RWPE2 (cell line): ENCODE measurements at regions not wholly inside any gene's neighbourhood (a gene's known extent, or its start where the extent isn't known, plus 50 kb on each side); places are given as distances from the start of the nearest gene placed in this dataset.
A peak's percentile ranks its signal among the peaks of the same experiment; 100 is the strongest.
"Not testable (repeated sequence)": the region's sequence is repeated elsewhere in the genome, so short reads cannot be mapped to it uniquely, and the experiment has no call there.

Experiments
- ATAC-seq: fragments of 200-7000 bp; cut with Tn5 transposase; 3 replicates; pipeline ENCODE4 v1.9.1; 2021; ENCODE audit warnings: low read depth
- DNase-seq: peaks from one replicate; pipeline ENCODE4 v3.0.0-alpha.2; 2020; ENCODE audit warnings: low spot score
- H3K27ac ChIP-seq: fragments of 450-650 bp; 2 replicates; pipeline ENCODE4 v1.5.1; 2017; ENCODE audit warnings: mild to moderate bottlenecking; ENCODE audit not compliant: poor library complexity, severe bottlenecking
- H3K27me3 ChIP-seq: fragments of 250-450 bp; sonication (Bioruptor Pico); 2 replicates; pipeline ENCODE4 v1.5.1; 2021; ENCODE audit warnings: mild to moderate bottlenecking, moderate library complexity; ENCODE audit not compliant: insufficient read depth, poor library complexity, severe bottlenecking
- H3K36me3 ChIP-seq: fragments of 250-450 bp; sonication (Bioruptor Pico); 2 replicates; pipeline ENCODE4 v1.5.1; 2020; ENCODE audit warnings: low read depth, mild to moderate bottlenecking, moderate library complexity
- H3K4me1 ChIP-seq: fragments of 250-450 bp; sonication (Bioruptor Pico); 2 replicates; pipeline ENCODE4 v1.5.1; 2021; ENCODE audit warnings: mild to moderate bottlenecking, moderate library complexity; ENCODE audit not compliant: insufficient read depth, poor library complexity, severe bottlenecking
- H3K4me3 ChIP-seq: fragments of 250-450 bp; sonication (Bioruptor Pico); 2 replicates; pipeline ENCODE4 v1.5.1; 2021; ENCODE audit warnings: mild to moderate bottlenecking, moderate library complexity; ENCODE audit not compliant: severe bottlenecking
- H3K9me3 ChIP-seq: fragments of 250-450 bp; sonication (Bioruptor Pico); 2 replicates; pipeline ENCODE4 v1.5.1; 2021; ENCODE audit warnings: mild to moderate bottlenecking, moderate library complexity; ENCODE audit not compliant: severe bottlenecking
- TF ChIP-seq, protein P1 (sequence below): fragments of 450-650 bp; IDR thresholded peaks from one replicate; pipeline ENCODE4 v1.5.1; 2017; ENCODE audit warnings: mild to moderate bottlenecking, moderate library complexity; ENCODE audit not compliant: poor library complexity, severe bottlenecking

DNA sequence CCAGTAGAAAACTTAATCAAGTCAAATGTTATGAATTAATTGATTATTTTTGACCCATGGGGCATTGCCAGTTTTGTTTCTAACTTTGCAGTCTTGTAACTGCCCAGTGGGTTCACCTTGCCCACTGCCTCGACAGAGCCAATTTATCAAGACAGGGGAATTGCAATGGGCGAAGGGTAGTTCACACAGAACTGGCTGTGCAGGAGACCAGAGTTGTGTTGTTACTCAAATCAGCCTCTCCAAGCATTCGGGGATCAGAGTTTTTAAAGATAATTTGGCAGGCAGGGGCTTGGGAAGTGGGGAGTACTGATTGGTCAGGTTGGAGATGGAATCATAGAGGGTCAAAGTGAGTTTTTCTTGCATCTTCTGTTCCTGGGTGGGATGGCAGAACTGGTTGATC is 168.5 kb upstream of the COPS8 start:
- H3K9me3 ChIP-seq, result no peaks in the 10 kb centered on the region
- TF ChIP-seq, protein P1, sequence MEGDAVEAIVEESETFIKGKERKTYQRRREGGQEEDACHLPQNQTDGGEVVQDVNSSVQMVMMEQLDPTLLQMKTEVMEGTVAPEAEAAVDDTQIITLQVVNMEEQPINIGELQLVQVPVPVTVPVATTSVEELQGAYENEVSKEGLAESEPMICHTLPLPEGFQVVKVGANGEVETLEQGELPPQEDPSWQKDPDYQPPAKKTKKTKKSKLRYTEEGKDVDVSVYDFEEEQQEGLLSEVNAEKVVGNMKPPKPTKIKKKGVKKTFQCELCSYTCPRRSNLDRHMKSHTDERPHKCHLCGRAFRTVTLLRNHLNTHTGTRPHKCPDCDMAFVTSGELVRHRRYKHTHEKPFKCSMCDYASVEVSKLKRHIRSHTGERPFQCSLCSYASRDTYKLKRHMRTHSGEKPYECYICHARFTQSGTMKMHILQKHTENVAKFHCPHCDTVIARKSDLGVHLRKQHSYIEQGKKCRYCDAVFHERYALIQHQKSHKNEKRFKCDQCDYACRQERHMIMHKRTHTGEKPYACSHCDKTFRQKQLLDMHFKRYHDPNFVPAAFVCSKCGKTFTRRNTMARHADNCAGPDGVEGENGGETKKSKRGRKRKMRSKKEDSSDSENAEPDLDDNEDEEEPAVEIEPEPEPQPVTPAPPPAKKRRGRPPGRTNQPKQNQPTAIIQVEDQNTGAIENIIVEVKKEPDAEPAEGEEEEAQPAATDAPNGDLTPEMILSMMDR, result no peak
- no peaks in the 10 kb centered on the region for H3K36me3 ChIP-seq
- H3K4me3 ChIP-seq, result no peak overlapping the region
- no peaks in the 10 kb centered on the region for H3K4me1 ChIP-seq
- H3K27ac ChIP-seq, result no peak overlapping the region
- ATAC-seq (no peak), DNase-seq (no peak)
- H3K27me3 ChIP-seq, result no peaks in the 10 kb centered on the region

- H3K4me3 ChIP-seq, result no peak overlapping the region
- H3K27ac ChIP-seq, result no peak overlapping the region
- H3K36me3 ChIP-seq, result no peaks in the 10 kb centered on the region
- H3K27me3 ChIP-seq, result no peaks in the 10 kb centered on the region
- DNase-seq, result no peak
- no peaks in the 10 kb centered on the region for H3K4me1 ChIP-seq
- ATAC-seq, result no peak
- H3K9me3 ChIP-seq, result no peaks in the 10 kb centered on the region
- TF ChIP-seq, protein P1, result no peak
Measured at GRCh38 chr2:236918545-236918944, 167.1 kb upstream of the COPS8 start.

- Histone ChIP-seq H3K27me3 (no peaks in the 10 kb centered on the region), H3K27ac (no peak overlapping the region), H3K4me1 (no peaks in the 10 kb centered on the region), H3K9me3 (no peaks in the 10 kb centered on the region), H3K4me3 (no peak overlapping the region), H3K36me3 (no peaks in the 10 kb centered on the region)
- TF ChIP-seq, protein P1, result no peak
- ATAC-seq (peak; percentile 63), DNase-seq (no peak)
Measured at GRCh38 chr2:236919209-236919608, 166.5 kb upstream of the COPS8 start.

DNA sequence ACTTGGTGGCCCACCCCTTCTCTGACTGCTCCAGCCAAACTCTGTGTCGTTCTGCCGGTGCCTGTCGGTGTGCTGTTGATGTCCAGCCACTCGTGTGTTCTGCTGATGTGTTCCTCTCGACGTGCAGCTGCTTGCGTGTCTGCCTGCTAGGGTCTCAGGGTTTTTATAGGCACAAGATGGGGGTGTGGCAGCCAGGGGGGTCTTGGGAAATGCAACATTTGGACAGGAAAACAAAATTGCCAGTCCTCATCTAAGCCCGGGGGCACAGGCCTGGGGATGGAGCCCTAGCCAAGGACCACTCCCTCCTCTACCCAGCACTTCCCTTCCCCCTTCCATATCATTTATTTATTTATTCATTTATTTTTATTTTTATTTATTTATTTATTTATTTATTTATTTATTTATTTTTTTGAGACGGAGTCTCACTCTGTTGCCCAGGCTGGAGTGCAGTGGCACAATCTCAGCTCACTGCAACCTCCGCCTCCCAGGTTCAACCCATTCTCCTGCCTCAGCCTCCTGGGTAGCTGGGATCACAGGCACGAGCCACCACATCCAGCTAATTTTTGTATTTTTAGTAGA is 165.8 kb upstream of the COPS8 start:
- H3K27me3 ChIP-seq, ATAC-seq, H3K4me1 ChIP-seq, DNase-seq, H3K9me3 ChIP-seq, H3K4me3 ChIP-seq, H3K36me3 ChIP-seq, H3K27ac ChIP-seq: not testable (repeated sequence)

DNA sequence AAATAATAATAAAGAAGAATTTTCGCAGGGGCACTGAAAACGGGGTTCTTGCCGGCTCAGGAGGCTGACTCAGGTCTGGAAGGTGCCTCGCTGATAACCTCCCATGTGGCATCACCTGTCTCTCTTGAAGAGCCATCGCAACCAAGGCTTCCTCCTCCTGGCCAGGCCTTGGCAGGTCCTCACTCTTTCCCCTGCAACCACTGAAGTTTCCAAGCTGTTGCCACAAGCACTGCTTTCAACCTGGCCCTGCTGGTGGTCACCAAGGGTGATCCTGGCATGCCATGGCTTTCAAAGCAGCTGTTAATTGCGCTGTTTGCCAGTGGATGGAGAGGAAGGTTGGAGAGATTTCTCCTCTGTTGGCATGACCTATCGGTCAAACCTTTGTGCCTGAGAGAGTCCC is 163.6 kb upstream of the COPS8 start:
- TF ChIP-seq, protein P1, result no peak
- ATAC-seq, result no peak
- H3K9me3 ChIP-seq, result no peaks in the 10 kb centered on the region
- no peaks in the 10 kb centered on the region for H3K36me3 ChIP-seq
- H3K4me1 ChIP-seq, result no peaks in the 10 kb centered on the region
- H3K27ac ChIP-seq, result no peak overlapping the region
- no peaks in the 10 kb centered on the region for H3K27me3 ChIP-seq
- no peak for DNase-seq
- H3K4me3 ChIP-seq, result no peak overlapping the region
